PC-9 (cell line): ENCODE measurements at regions not wholly inside any gene's neighbourhood (a gene's known extent, or its start where the extent isn't known, plus 50 kb on each side); places are given as distances from the start of the nearest gene placed in this dataset.

Experiments used
- BruUV-seq: library from RNA; stranded (reverse); fragments of 400-500 nt; replicated peaks from 2 replicates; lab custom pipeline; 2021; lab: Mats Ljungman, UMichigan
- CTCF ChIA-PET: fragments of 300-600 bp; sonication (Branson Sonifier 250); formaldehyde crosslinking; loops from one replicate; lab custom pipeline; 2022; ENCODE audit warnings: antibody characterized with exemption; lab: Charles Lee
- POLR2A ChIA-PET: fragments of 300-600 bp; sonication (Branson Sonifier 250); formaldehyde crosslinking; loops from one replicate; lab custom pipeline; 2022; ENCODE audit warnings: antibody characterized with exemption; ENCODE audit not compliant: unreplicated experiment; lab: Charles Lee
- DNase-seq, 2 experiments: peaks; one replicate each; pipeline versions ENCODE4 v3.0.0 to v3.0.0-alpha.2; 2015 to 2022; ENCODE audit warnings: mixed read lengths in 1 of 2
- H2AFZ ChIP-seq: fragments of 200-600 bp; sonication (generic); 2 replicates; pipeline ENCODE4 v1.8.1; 2017; ENCODE audit warnings: antibody characterized with exemption
- H3F3A ChIP-seq: fragments of 200-600 bp; sonication (generic); 2 replicates; pipeline ENCODE4 v1.8.1; 2017; ENCODE audit warnings: antibody characterized with exemption, mild to moderate bottlenecking, low read depth; ENCODE audit not compliant: insufficient read depth
- H3K27ac ChIP-seq: fragments of 200-600 bp; sonication (generic); 2 replicates; pipeline ENCODE4 v1.6.1; 2016; ENCODE audit warnings: mixed run types
- H3K27me3 ChIP-seq: fragments of 200-600 bp; sonication (generic); 2 replicates; pipeline ENCODE4 v1.6.1; 2016; ENCODE audit warnings: low read depth, mixed run types; ENCODE audit not compliant: insufficient read depth
- H3K36me3 ChIP-seq: fragments of 200-600 bp; sonication (generic); 2 replicates; pipeline ENCODE4 v1.6.1; 2016; ENCODE audit warnings: low read depth, mixed run types
- H3K4me1 ChIP-seq: fragments of 200-600 bp; sonication (generic); replicated peaks from 2 replicates; pipeline ENCODE4 v1.6.1; 2016; ENCODE audit warnings: mixed run types; ENCODE audit not compliant: insufficient read depth
- H3K4me2 ChIP-seq: fragments of 200-600 bp; sonication (generic); 2 replicates; pipeline ENCODE4 v1.6.1; 2017; ENCODE audit warnings: mixed run types
- H3K4me3 ChIP-seq: fragments of 200-600 bp; sonication (generic); 2 replicates; pipeline ENCODE4 v1.6.1; 2016; ENCODE audit warnings: mixed run types
- H3K79me2 ChIP-seq: fragments of 200-600 bp; sonication (generic); 2 replicates; pipeline ENCODE4 v1.6.1; 2017; ENCODE audit warnings: low read depth, mixed run types
- H3K9me2 ChIP-seq: fragments of 200-600 bp; sonication (generic); 2 replicates; pipeline ENCODE4 v1.8.1; 2017; ENCODE audit warnings: mild to moderate bottlenecking; ENCODE audit not compliant: insufficient read depth
- H3K9me3 ChIP-seq: fragments of 200-600 bp; sonication (generic); 2 replicates; pipeline ENCODE4 v1.8.1; 2016; ENCODE audit warnings: low read depth; ENCODE audit not compliant: insufficient read depth
- H4K20me1 ChIP-seq: fragments of 200-600 bp; sonication (generic); 2 replicates; pipeline ENCODE4 v1.8.1; 2017; ENCODE audit not compliant: insufficient read depth
- EZH2 ChIP-seq: fragments of 200-600 bp; sonication (generic); IDR thresholded peaks from 2 replicates; pipeline ENCODE4 v1.8.0; 2017; ENCODE audit warnings: antibody characterized with exemption, low read depth
- intact Hi-C: fragments of 100-400 bp; cut with micrococcal nuclease; formaldehyde crosslinking; loops from one replicate; pipeline ENCODE4 v1.10.0; 2022; ENCODE audit not compliant: unreplicated experiment
- TF ChIP-seq, protein P1 (sequence below): fragments of 200-600 bp; sonication (generic); conservative IDR thresholded peaks from 2 replicates; pipeline ENCODE4 v1.6.1; 2017; ENCODE audit warnings: mixed run types, antibody characterized with exemption, mild to moderate bottlenecking, moderate library complexity

DNA sequence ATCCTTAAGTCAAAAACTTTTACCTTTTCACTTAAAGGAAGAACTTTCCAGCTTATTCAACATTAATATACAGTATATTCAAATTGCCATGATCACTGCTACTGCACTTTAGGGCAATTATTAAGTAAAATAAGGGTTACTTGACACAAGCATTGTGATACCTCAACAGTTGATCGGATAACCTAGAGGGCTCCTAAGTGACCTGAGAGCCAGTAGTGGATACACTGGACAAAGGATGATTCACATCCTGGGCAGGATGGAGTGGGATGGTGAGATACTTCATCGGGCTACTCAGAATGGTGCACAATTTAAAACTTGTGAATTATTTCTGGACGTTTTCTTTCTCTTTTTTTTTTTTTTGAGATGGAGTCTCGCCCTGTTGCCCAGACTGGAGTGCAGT, 54.5 kb upstream of the PPM1J start:
- intact Hi-C loops = no loop called here
- Histone ChIP-seq H3K9me2 (no peaks in the 10 kb centered on the region), H3K4me3 (no peak overlapping the region), H3K4me2 (no peak overlapping the region), H4K20me1 (no peaks in the 10 kb centered on the region), H3K9me3 (0 out of 2 replicates have a peak, but pooled peaks cover 4% of the 10 kb centered on the region), H3K36me3 (no peaks in the 10 kb centered on the region), H2AFZ (no peak overlapping the region), H3F3A (no peaks in the 10 kb centered on the region), H3K27me3 (no peaks in the 10 kb centered on the region), H3K27ac (no peak overlapping the region), H3K79me2 (no peaks in the 10 kb centered on the region), H3K4me1 (no peaks in the 10 kb centered on the region)
- no TSS peak for BruUV-seq
- POLR2A ChIA-PET = no interaction called here
- TF ChIP-seq EZH2 = no peak
- TF ChIP-seq, protein P1, sequence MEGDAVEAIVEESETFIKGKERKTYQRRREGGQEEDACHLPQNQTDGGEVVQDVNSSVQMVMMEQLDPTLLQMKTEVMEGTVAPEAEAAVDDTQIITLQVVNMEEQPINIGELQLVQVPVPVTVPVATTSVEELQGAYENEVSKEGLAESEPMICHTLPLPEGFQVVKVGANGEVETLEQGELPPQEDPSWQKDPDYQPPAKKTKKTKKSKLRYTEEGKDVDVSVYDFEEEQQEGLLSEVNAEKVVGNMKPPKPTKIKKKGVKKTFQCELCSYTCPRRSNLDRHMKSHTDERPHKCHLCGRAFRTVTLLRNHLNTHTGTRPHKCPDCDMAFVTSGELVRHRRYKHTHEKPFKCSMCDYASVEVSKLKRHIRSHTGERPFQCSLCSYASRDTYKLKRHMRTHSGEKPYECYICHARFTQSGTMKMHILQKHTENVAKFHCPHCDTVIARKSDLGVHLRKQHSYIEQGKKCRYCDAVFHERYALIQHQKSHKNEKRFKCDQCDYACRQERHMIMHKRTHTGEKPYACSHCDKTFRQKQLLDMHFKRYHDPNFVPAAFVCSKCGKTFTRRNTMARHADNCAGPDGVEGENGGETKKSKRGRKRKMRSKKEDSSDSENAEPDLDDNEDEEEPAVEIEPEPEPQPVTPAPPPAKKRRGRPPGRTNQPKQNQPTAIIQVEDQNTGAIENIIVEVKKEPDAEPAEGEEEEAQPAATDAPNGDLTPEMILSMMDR = no peak
- DNase-seq = no peak
- CTCF ChIA-PET = interaction anchor here (0.7 kb wide), 1 partner anchor 375 kb away, joined by 5 read pairs; no protein-coding TSS in a partner anchor

DNA sequence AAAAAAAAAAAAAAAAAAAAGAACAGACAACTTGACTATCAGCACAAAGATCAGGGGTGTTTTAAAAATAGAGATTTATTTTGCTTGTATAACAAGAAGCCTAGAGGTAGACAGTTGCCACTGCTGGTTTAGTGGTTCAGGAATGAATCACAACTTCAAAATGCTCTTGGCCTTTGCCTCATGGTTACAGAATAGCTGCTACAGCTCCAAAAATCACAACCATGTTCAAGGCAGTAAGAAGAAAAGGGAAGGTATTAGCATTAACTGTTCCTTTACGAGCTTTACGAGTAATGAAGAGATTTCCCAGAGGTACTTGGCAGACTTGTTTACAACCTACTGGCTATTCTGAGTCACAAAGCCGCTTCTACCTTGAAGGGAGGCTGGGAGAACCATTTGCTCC, 52.5 kb upstream of the PPM1J start:
- no peak overlapping the region for H3K4me3 ChIP-seq
- no peaks in the 10 kb centered on the region for H3K36me3 ChIP-seq
- H3K27ac ChIP-seq = no peak overlapping the region
- H4K20me1 ChIP-seq = no peaks in the 10 kb centered on the region
- no peak overlapping the region for H2AFZ ChIP-seq
- POLR2A ChIA-PET = no interaction called here
- H3K4me2 ChIP-seq = no peak overlapping the region
- H3K27me3 ChIP-seq = no peaks in the 10 kb centered on the region
- no peak for TF ChIP-seq EZH2
- TF ChIP-seq, protein P1 = no peak
- H3K79me2 ChIP-seq = no peaks in the 10 kb centered on the region
- CTCF ChIA-PET = no interaction called here
- 0 out of 2 replicates have a peak, but pooled peaks cover 4% of the 10 kb centered on the region for H3K9me3 ChIP-seq
- no peaks in the 10 kb centered on the region for H3F3A ChIP-seq
- no peaks in the 10 kb centered on the region for H3K9me2 ChIP-seq
- no peak for DNase-seq
- BruUV-seq = no TSS peak
- intact Hi-C loops = no loop called here
- H3K4me1 ChIP-seq = peaks cover 4% of the 10 kb centered on the region
